HuH-7.5 (cell line): ENCODE measurements at regions not wholly inside any gene's neighbourhood (a gene's known extent, or its start where the extent isn't known, plus 50 kb on each side); places are given as distances from the start of the nearest gene placed in this dataset.

ENCODE experiments used
- DNase-seq: peaks from one replicate; pipeline ENCODE4 v3.0.0; 2011; ENCODE audit warnings: low spot score

DNA sequence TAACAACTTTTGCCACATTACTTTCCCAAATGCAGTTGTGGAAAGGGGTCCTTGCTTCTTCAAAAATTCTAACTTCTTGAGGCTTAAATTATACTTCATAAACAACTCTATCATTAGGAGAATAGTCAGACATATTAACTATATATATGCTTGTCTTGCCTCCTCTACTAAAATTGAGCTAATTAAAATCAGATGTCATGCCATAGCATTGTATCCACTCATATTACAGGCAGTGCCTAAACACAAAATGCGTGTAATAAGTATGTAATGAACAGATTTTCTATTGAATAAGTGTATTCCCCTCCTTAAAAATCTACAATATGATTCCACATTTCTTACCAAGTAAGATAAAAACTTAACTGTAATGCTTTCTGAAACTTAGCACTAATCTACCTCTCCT is 204.5 kb downstream of the PLK2 start:
- no peak for DNase-seq

DNA sequence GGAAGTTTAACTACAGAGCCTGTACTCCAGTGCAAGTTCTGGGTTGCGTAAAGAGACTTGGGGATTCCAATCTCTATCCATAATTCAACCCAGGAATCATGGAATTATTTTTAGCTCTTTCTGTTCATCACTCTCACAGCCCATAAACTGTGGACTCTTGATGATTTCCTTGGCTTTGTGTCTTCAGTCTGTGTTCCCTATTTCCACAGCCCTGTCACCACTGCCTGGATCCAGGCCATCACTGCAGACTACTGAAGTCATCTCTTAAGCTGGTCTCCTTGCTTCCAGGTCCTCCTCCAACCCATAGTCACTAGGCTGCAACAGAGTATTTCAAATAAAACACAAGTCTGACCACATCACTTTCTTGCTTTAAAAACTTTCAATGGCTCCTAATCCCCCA is 211.7 kb downstream of the PLK2 start:
- no peak for DNase-seq

DNA sequence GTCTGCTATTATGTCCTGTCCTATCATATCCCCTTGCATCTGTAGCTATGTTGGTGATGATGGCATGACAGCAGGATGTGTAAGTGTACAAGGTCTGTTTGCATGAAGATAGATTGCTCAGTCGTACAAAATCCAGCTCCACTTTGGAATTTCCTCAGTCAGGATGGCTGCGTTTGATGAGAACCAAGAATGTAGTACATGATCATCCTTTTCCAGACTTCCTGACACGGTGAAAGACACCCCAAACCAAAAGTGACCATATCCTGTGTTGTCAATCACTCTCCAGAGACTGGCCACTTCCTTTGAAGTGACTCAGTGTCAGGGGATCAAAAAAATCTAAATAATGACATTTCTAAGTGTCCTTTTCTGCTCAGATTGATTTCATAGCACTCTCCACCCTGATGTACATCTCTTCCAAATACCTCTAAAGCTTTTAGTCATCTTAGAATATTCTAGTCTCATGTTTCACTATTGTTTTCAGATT is 213.4 kb downstream of the PLK2 start:
- no peak for DNase-seq

DNA sequence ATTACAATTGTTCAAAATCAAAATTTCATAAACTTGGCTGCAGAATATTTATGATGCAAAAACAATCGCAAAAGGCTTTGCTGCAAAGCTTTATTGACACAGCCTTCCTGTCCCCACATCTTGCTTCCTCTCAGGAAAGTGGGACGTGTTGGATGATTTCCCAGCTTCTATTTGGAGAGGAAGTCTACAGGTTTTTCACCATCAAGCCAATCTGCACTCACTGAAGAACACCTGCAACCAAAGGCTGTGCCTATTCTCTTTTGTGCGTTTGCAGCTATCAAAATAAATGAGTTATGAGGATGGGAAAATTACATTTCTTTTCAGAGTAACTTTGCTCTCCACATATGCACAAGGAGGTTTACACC is 214.4 kb downstream of the PLK2 start:
- DNase-seq = no peak

DNA sequence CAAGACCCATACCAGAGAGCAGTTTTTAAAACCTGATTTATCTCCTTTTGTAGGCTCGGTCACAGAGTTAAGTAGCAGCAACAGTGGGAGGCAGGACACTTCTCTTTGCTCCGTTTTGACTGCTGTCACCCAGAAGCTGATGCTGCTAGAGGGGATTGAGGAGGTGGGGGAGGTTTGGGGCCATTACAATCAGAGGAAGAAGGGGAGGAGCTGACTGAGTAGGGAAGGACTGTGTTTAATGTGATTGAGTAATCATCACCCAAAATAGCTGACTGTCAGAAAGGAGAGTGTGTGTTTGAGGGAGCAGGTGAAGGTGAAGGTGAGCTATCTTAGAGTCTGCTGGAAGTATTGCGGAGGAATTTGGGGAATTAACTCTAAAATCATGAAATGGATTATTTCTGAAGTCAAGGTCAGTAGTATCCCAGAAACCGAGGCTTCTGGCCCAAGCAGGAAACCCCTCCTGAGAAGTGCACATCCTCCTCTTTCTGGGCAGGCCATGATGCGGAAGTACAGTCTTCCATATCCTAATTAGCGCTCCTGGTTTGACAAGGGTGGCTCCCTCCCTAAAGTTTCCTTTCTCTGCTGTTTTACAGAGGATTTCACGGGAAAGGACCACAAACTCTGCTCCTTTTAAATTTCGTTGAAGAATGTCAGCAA is 214.9 kb downstream of the PLK2 start:
- DNase-seq = no peak

DNA sequence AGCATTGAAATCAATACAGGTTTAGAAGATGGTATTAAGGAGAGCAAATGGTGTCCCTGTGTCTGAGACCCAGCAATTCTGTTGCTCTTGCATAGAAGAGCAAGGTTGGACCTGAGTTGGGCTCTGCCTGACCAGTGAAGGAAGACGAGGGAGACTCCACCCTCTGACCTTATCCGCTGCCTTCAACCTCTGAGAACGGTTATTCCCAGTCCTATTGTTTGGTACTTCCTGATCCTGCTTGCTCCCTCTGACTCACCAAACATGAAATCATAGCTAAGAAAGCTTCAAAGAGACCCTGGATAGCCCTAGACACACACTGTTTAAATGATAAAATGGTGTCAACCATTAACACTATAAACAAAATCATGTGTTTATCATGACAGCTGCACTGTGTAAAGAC is 218.5 kb downstream of the PLK2 start:
- no peak for DNase-seq

DNA sequence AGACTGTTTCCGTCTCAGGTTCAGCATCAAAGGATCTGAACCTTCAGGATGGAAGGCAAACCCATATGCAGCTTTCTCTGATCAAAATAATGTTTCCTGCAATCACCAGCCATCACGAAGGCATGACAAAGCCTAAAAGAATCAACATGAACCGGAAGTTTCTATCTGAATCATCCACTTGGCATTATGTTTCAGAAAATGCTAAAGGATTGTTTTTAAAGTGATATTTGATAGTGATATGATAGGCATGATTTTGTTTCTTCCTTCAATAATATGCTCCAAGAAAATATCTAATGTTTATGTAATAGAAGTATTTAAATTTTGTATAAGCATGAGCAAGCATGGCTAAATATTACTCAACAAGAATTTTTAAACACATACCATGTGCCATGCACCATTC is 219.6 kb downstream of the PLK2 start:
- DNase-seq = no peak

DNA sequence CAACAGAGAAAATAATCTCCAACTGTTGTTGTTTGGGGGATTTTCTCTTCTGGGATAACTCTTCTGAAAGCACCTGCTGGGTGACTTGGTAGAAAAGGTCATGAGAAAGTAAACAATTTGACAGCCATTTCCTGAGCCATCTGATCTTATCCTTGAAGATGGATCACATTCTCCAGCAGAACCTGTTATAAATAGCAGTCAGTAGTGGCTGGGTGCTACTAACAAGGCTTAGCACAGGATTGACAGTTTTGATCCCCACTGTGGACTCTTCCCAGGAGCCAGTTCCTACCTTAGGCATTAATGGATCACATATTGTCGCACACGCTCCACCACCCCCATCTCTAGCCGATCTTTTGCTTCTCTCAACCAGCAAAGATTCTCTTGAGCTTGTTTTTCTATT is 220.2 kb downstream of the PLK2 start:
- no peak for DNase-seq

DNA sequence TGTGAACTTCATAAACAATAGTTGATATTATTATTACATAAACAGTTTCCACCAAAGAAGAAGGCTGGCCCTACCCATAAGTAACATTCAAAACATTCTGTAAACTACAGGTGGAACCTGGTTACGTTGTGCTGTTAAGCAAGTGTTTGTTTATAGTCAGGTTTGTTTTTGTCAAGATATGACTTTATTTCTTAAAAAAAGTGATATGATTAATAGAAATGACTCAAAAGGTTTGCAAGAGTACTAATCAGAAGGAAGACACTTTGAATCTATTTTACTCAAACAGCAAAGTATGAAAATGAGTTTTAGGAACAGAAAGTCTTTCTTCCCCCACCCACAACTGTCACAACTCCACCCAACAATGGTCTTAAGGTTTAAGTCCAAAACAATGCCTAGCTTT is 220.8 kb downstream of the PLK2 start:
- DNase-seq = no peak

DNA sequence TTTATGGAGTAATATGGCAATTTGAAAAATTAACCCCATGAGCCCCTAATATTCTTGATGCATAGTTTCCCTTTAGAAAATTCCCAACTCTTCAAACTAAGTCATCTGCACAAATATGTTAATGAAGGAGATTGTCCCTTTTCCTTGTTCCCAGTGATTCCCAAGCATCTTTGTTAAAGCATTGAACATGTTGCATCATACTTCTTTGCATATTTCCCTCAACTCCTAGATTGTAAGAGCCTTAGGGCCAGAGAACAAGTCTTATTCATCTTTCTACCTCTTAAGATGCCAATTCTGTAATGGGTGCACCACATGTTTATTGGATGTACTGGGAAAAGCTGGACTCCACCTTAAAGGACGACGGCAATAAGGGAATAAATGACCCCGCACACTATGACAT is 223.4 kb downstream of the PLK2 start:
- DNase-seq = no peak

DNA sequence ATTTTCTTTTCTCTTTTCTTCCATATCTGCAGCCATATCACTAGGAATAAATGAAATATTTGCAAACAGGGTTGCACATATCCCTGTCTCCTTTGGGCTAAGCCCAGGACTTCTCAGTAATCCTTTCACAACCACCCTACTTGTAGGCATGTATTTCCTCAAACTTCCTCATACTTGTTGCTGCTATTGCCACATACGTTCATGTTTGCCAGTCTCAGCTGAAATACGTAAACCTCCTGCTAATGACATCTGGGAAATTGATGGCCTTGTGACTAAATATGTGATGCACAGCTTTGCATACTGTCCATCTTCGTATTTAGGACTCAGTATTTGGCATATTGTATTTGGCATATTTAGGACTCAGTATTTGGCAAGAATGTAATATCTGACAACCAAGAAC is 224.6 kb downstream of the PLK2 start:
- DNase-seq = no peak

DNA sequence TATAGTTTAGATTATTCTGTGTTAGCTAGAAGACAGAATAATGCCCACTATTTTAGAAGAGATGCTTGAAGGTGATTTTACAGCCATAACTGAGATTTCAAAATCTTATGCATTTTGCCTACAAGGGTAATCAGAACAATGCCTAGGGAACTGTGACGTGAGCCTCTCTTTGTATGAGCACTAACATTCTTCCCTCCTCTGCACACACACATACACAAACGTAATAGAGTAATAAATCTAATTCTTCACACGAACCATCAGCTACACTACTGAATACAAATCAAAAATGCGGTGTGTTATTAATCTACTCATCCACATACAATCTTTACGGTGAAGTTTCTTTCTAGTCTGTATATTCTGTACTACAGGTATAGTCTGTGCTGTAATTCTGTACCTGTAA is 227.8 kb downstream of the PLK2 start:
- no peak for DNase-seq

DNA sequence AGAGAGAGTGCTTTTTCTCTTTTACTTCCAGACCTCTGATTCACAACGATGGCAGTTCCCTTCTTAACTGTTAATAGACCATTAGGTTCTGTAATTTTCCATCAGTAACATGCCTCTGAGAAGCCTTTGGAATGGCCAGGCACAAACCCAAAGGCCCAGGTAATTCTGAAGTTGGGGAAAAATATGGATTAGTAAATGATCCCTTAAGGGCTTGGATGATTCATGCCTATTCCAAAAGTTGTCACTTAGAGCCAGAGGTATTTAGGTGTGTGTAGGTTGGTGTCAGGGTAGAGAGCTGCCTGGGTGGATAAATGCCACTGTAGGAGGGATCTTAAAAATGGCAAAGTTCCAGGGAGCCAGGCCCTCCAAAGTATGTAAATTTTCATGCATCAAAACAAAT is 228.8 kb downstream of the PLK2 start:
- DNase-seq = no peak

DNA sequence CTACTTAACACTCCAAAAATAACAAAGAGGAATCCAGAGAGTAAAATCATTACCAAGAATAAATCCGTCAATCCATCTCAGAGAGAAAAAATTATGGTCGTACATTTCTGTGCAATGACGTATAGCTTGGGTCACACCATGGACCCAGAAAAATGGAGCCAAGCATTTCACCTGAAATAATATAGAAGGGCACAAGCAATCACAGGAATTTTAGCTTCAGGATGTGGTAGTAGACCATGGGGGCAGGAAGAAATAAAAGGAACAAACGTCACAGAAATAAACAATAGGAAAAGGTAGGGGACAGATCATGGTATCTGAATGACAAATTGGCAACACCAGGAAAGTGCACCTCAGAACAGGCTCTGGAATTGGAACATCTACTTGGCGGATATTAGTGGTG is 231.0 kb downstream of the PLK2 start:
- no peak for DNase-seq

DNA sequence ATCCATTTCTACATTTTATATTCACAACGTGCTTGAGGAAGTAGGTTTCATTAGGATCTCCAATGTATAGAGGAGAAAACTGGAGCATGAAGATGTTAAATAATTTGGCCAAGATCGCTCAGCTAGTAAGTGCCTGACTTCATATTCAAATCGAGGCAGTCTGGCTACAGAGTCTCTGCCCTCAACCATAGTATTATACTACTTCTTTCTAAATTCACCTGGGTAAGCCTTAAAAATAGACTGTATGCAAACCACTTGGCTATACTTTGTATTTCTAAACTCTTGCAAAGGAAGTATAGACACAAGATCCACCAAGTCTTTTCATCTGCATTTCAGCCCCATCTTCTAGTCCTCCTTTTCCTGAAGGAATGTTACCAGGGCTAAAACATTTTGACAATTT is 232.0 kb downstream of the PLK2 start:
- DNase-seq = no peak

DNA sequence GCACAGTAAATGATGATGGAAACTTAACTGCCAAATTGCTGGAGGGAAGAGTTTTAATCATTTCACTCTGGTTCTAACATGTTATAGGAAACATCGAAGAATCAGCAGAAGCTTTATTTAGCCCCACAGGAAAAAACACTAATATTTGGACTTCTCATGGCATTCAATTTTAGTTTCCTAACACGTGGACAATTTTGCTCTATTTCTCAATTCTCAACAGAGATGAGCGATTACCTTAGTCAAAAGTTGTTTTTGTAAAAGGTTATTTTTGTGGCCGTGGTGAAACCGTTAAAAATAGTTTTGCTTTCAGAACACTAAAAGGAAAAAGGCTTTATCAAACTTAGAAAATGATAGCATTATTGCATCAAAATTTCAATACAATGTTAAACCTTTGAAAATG is 235.2 kb downstream of the PLK2 start:
- no peak for DNase-seq

DNA sequence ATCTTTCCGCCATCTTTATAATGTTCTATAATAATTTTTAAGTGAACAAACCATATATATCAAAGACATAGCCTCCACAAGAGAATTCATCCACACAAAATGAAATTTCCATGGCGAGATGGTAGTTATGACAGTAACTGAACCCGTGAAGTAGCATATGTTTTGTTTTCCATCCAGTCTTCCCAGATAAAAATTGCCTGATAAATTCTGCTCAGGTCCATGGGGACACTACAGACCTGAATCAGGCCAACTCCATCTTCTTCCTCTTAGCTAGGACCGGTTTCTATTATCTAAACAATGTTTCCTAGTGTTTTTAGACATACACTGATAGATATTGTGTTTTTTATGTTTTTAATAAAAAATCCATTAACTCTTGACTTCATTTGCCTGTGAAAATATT is 235.7 kb downstream of the PLK2 start:
- no peak for DNase-seq

DNA sequence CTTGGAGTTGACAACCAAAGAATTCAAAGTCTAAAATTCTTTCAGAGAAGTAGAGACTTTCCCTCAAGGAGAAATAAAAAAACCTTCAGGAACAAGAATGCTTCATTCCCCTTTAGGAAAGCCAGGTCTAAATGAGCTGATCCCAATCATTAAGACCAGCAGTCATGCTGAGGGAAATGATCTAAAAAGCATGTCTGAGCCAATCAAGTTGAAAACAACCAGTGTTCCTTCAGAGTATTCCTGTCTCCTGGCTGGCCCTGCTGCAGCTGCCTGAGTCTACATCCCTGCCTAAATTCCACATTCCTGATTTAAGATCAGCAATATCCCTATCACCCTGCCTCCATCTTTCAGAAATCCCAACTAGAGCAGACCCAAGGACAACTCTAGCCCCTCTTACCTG is 244.5 kb downstream of the PLK2 start:
- DNase-seq = no peak

DNA sequence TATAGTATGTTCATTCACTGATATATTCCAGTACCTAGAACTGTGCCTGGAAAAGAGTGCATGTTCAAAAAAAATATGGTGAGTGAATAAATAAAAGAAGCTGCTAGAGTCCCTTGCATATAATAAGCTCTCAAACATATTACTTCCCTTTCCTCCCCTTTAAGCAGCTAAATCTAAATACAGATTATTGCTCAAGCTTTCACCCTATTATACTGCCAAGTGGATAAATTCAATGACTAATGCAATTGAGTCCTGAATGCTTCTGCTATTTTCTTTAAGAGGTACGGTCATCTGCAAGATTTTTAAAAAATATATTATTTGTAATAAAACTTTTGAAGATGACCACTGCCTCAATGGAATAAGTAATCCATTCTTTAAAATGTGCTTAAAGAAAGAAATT is 248.4 kb downstream of the PLK2 start:
- DNase-seq = no peak

DNA sequence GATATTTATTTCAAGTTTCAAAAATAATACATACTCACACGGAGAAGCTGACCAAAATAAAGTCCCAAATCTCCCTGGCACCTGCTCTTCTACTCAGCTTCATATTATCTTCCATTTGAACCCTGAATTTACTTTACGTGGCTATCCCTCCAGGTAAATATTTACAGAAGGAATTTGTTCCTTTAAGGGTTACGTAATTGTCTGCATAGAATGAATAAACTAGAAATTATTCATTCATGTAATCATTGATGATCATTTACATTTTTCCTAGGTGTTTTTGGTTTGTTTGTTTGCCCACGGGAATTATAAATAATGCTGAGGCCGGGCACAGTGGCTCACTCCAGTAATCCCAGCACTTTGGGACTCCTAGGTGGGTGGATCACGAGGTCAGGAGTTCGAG is 251.2 kb downstream of the PLK2 start:
- no peak for DNase-seq

DNA sequence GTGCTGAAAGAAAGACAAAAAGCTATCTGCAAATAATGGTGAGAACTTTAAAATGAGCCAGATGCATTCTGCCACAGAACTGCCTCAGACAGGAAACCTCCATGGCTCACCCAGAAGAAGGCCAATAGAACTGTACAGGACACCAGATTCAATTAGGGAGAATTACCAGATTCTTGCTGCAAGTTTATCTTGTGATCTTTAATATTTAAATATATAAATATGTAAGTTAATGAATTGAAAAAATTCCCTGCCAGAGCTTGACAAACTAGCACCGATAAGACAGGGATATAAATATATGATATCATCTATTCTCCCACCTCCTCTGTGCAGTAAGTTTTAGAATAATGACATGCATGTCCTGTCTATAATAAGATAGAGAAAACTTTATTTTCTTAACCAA is 252.8 kb downstream of the PLK2 start:
- DNase-seq = no peak

DNA sequence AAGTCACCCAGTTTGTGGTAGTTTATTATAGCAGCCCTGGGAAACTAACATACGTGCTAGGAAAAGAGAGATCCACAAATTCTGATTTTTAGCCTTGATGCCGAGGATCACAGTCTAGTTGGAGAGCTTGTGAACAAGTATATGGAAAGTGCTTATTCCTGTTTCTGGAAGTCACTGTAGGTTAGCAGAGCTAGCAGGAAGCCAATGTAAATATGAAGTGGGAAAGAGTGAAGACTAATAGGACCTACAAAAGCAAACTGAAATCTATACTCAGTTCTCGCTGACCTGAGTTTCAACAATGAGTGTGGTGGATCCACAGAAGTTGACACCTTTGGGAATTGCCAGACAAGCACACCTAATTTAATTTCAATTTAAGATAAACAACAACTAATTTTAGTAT is 254.9 kb downstream of the PLK2 start:
- DNase-seq = no peak

DNA sequence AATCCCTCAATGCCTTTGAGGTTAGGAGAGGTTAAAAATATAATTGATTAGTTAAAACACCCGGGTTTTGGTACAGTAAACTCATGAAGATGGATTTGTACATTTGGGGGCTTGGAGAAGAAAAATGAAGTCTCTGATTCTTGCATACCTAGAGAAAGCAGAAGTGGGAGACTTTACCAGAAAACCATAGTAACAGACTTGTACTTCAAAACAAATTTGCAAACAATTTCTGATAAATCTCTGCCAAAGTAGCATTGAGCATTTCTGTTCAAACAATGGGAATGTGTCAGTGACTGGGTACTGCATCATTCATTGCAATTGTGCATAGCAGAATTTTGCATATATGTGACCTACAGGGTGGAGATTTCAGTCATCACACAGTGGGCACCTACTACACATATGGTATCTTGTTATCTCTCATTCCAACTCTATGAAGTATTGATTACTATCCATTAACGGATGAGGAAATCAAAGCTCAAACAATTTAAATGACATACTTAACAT is 256.9 kb downstream of the PLK2 start:
- no peak for DNase-seq

DNA sequence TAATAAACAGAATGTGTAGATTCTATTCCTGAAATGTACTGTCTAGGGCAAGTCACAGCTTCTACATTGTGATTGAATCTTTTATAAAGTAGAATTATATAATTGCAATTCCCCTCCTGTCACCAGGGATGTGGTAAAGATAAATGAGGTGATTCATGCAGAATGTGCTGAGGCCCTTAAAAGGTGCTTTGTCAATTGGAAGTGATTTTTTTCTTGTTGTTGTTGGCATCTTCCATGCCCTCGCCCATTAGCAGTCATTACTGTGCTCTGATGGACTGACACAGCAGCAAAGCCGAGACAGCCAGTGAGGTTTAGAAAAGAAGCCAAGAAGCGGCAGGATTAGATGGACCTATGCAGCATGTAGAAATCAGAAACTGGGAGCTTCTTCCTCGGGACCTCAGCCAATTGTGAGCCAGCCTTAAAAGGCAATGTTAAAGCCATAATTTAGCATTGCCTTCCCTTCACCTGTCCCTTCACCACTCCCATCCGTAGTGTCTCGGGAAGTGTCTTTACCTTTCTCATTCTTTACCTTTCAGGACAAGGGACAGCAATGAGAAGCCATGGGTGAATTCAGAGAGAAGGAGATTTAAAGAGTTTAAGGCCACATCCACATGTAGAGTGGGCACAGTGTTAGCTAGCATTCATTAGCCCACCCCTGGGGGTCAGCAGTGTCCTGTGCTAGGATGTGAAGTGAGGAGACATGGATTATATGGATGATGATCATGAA is 257.8 kb downstream of the PLK2 start:
- no peak for DNase-seq
